ENCODE measurements at regions not wholly inside any gene's neighbourhood (a gene's known extent, or its start where the extent isn't known, plus 50 kb on each side); places are given as distances from the start of the nearest gene placed in this dataset.

- intact Hi-C loops (cut with DNase I): loop anchor here in 1 of 4 donors (10.0 kb wide), 1 partner anchor 189 kb away; no protein-coding TSS in a partner anchor
- H3K9me3 ChIP-seq: no peaks in the 10 kb centered on the region
- WGBS, 3 donors: 83 to 93% (median 84%) methylated on average over 4 of the region's 4 CpGs
- no peaks in the 10 kb centered on the region for H3K27me3 ChIP-seq
- no peak for DNase-seq
- H3K4me1 ChIP-seq (ENCODE audit: insufficient read depth): no peaks in the 10 kb centered on the region
- H3K36me3 ChIP-seq: no peaks in the 10 kb centered on the region
- no peak overlapping the region for H3K27ac ChIP-seq
- H3K4me3 ChIP-seq: no peak overlapping the region
- no peak for TF ChIP-seq CTCF (IDR thresholded peaks at IDR 0.05)
- no peak for TF ChIP-seq EP300 (IDR thresholded peaks at IDR 0.05)
- no peak for TF ChIP-seq POLR2A (IDR thresholded peaks at IDR 0.05)
These were observed 172.6 kb upstream of the CDH13 start for GRCh38 chr16:82454152-82454551.

GRCh38 chr16:82452004-82452756 lies 174.6 kb upstream of the CDH13 start:
- intact Hi-C loops (cut with DNase I): loop anchor here in 1 of 4 donors (10.0 kb wide), 1 partner anchor 187 kb away; no protein-coding TSS in a partner anchor
- DNase-seq: no peak

GRCh38 chr16:82451449-82451848 lies 175.3 kb upstream of the CDH13 start:
- H3K9me3 ChIP-seq: no peaks in the 10 kb centered on the region
- no peaks in the 10 kb centered on the region for H3K4me1 ChIP-seq (ENCODE audit: insufficient read depth)
- intact Hi-C loops (cut with DNase I): loop anchor here in 1 of 4 donors (10.0 kb wide), 1 partner anchor 187 kb away; no protein-coding TSS in a partner anchor
- H3K36me3 ChIP-seq: no peaks in the 10 kb centered on the region
- TF ChIP-seq EP300 (IDR thresholded peaks at IDR 0.05) (no peak), POLR2A (IDR thresholded peaks at IDR 0.05) (no peak), CTCF (IDR thresholded peaks at IDR 0.05) (no peak)
- no peaks in the 10 kb centered on the region for H3K27me3 ChIP-seq
- no peak overlapping the region for H3K4me3 ChIP-seq
- no peak overlapping the region for H3K27ac ChIP-seq
- WGBS, 3 donors: 63 to 64% (median 64%) methylated on average over 3 of the region's 3 CpGs
- no peak for DNase-seq

More at GRCh38 chr16:82452004-82452756, 174.6 kb upstream of the CDH13 start:
- no peaks in the 10 kb centered on the region for H3K36me3 ChIP-seq
- H3K4me1 ChIP-seq (ENCODE audit: insufficient read depth): no peaks in the 10 kb centered on the region
- TF ChIP-seq POLR2A (IDR thresholded peaks at IDR 0.05) (no peak), CTCF (IDR thresholded peaks at IDR 0.05) (no peak), EP300 (IDR thresholded peaks at IDR 0.05) (no peak)
- H3K27ac ChIP-seq: no peak overlapping the region
- no peaks in the 10 kb centered on the region for H3K9me3 ChIP-seq
- no peak overlapping the region for H3K4me3 ChIP-seq
- H3K27me3 ChIP-seq: no peaks in the 10 kb centered on the region
- WGBS, 3 donors: 82 to 87% (median 84%) methylated on average over 11 of the region's 11 CpGs

DNA sequence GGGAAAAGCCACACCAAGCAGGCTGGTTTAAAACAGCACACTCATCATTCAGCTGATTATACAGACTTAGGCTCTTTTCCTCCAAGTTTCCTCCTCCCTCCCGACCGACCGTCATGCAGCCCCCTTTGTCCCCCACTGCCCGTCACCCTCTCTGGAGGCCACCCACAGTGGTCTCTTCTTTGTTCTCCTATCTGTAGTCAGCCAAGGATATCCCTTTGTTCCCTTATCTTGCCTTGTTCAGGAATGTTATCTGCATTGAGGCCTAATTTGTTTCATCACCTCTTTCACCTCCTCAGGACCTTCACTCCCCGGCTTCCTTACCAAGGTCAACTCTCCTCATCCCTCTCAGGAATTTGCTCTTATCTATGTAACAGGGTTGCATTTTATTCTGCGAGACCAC lies 186.4 kb upstream of the CDH13 start:
- intact Hi-C loops (cut with DNase I): no loop called here
- H3K4me3 ChIP-seq: no peak overlapping the region

More for the DNA sequence above, 186.4 kb upstream of the CDH13 start:
- Histone ChIP-seq H3K27me3 (no peaks in the 10 kb centered on the region), H3K4me1 (ENCODE audit: insufficient read depth) (no peaks in the 10 kb centered on the region), H3K27ac (no peak overlapping the region), H3K36me3 (no peaks in the 10 kb centered on the region), H3K9me3 (no peaks in the 10 kb centered on the region)
- TF ChIP-seq EP300 (IDR thresholded peaks at IDR 0.05): no peak
- no peak for TF ChIP-seq CTCF (IDR thresholded peaks at IDR 0.05)
- no peak for TF ChIP-seq POLR2A (IDR thresholded peaks at IDR 0.05)
- 18 to 37% (median 35%) methylated on average over 6 of the region's 6 CpGs for WGBS, 3 donors
- no peak for DNase-seq
